ENCODE measurements at regions not wholly inside any gene's neighbourhood (a gene's known extent, or its start where the extent isn't known, plus 50 kb on each side); places are given as distances from the start of the nearest gene placed in this dataset.

DNA sequence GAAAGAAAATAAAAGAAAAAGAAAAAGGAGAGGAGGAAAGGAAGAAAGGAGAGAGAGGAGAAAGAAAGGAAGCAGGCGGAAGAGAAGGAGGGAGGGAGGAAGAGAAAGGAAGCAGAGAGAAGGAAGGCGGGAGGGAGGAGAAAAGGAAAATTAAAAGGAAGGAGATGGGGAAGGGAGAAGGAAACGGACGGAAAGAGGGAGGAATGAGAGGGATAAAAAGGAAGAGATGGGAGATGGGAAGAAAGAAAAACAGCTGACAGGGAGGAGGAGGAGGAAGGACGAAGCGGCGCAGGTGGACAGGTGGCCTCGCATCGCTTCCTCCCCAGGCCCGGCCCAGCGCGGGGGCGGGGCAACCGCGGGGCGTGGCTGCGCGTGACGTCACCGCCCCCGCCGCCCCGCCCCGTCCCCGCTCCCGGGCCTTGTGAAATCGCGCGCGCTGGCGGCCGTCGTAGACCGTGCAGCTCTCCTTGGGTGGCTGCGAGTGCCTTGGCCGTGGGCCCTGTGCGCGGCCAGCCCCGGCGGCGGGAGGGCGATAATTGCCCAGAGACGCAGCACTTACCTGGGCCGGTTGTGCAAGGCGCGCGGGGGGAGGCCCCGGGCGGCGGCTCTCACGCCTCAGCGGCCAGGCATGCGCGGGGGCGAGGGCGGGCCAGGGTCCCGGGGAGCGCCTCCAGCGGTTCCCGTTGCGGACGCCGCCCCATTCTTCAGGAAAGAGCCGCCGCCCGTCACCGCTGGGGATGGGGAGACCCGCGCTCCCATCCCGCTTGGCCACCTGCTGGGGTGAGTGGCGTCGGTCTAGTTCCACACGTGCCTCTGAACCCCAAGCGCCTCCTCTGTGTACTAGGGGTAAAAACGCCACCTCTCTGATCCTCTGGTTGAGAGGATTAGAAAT lies 49.6 kb upstream of the FOXE1 start (continued):
- TF ChIP-seq, protein P1, sequence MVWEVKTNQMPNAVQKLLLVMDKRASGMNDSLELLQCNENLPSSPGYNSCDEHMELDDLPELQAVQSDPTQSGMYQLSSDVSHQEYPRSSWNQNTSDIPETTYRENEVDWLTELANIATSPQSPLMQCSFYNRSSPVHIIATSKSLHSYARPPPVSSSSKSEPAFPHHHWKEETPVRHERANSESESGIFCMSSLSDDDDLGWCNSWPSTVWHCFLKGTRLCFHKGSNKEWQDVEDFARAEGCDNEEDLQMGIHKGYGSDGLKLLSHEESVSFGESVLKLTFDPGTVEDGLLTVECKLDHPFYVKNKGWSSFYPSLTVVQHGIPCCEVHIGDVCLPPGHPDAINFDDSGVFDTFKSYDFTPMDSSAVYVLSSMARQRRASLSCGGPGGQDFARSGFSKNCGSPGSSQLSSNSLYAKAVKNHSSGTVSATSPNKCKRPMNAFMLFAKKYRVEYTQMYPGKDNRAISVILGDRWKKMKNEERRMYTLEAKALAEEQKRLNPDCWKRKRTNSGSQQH (CRISPR knock-in tag; IDR thresholded peaks at IDR 0.05) = peak; percentile 94
- TF ChIP-seq RFX1 (IDR thresholded peaks at IDR 0.05) = no peak
- TF ChIP-seq, protein P2, sequence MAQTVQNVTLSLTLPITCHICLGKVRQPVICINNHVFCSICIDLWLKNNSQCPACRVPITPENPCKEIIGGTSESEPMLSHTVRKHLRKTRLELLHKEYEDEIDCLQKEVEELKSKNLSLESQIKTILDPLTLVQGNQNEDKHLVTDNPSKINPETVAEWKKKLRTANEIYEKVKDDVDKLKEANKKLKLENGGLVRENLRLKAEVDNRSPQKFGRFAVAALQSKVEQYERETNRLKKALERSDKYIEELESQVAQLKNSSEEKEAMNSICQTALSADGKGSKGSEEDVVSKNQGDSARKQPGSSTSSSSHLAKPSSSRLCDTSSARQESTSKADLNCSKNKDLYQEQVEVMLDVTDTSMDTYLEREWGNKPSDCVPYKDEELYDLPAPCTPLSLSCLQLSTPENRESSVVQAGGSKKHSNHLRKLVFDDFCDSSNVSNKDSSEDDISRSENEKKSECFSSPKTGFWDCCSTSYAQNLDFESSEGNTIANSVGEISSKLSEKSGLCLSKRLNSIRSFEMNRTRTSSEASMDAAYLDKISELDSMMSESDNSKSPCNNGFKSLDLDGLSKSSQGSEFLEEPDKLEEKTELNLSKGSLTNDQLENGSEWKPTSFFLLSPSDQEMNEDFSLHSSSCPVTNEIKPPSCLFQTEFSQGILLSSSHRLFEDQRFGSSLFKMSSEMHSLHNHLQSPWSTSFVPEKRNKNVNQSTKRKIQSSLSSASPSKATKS (CRISPR knock-in tag; IDR thresholded peaks at IDR 0.05) = no peak
- peak; percentile 72 for TF ChIP-seq NCOA4 (IDR thresholded peaks at IDR 0.05; ENCODE audit: partially characterized antibody)
- no peak for TF ChIP-seq ZNF3 (CRISPR knock-in tag; IDR thresholded peaks at IDR 0.05)
- TF ChIP-seq MCM5 (IDR thresholded peaks at IDR 0.05; ENCODE audit: low read depth) = no peak
- TF ChIP-seq HMG20B (CRISPR knock-in tag; IDR thresholded peaks at IDR 0.05) = no peak
